T-helper 1 cell treated with Interleukin-12 subunit alpha and Interleukin-12 subunit beta and Interleukin-4 antibody, amounts not matched to agents 30 ng/mL and 1 ng/mL, for 36 hours (primary cell): ENCODE measurements at regions not wholly inside any gene's neighbourhood (a gene's known extent, or its start where the extent isn't known, plus 50 kb on each side); places are given as distances from the start of the nearest gene placed in this dataset.

Source experiments
- intact Hi-C: fragments of 100-400 bp; cut with micrococcal nuclease; formaldehyde crosslinking; loops from one replicate; pipeline ENCODE4 v1.15.1; 2024

GRCh38 chr4:31052519-31052918, 332.4 kb downstream of the PCDH7 start:
- intact Hi-C loops = no loop called here

DNA sequence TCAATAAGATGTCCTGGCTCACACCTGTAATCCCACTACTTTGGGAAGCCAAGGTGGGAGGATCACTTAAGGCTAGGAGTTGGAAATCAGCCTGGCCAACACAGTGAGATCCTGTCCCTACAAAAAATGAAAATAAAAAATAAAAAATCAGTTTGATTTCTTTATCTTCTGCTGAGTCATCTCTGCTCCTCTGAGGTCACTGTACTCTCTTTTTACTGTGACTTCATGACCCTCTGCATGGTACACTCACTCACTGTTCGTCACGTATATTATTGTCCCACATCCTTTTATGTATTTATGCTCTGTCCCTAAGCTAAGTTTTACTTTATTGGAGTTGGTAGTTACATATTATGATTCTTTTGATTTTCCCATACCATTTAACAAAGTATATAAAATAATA, 333.3 kb downstream of the PCDH7 start:
- intact Hi-C loops = no loop called here

DNA sequence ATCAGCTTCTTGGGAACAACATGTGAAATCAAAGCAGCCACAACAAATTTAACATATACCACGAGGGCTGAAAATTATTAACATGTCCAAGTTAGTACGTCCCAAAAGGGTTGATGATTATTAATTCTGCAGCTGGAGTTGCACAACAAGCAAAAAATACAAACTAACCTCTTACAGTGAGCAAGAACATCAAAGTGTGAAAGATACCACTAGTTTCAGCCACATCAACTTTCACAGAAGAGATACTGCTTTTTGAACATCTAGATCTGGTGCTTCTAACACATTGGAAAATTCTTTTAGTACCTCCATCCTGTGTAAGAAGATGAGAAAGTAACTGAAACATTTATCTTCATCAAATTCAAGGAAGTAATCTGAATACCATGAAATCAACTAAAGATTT, 334.1 kb downstream of the PCDH7 start:
- intact Hi-C loops = no loop called here

DNA sequence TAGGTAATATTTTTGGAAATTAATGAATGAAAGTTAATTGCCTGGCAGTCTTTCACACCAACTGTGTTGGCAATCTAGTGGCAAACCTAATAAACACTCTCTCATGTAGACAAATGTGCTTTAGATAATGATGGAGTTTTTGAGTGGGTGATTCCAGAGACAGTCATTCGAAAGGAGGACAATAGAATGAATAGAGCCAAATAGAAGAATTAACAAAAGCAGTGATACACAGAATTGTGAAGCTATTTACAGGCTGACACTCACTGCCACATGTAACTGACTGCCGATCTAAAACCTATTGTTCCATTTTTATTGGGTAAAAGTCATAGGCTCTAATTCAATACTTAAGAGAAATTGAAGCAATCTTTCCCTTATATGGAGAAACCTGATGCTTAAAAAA, 338.5 kb downstream of the PCDH7 start:
- intact Hi-C loops = no loop called here

GRCh38 chr4:31059753-31060522, 339.8 kb downstream of the PCDH7 start:
- intact Hi-C loops = no loop called here

DNA sequence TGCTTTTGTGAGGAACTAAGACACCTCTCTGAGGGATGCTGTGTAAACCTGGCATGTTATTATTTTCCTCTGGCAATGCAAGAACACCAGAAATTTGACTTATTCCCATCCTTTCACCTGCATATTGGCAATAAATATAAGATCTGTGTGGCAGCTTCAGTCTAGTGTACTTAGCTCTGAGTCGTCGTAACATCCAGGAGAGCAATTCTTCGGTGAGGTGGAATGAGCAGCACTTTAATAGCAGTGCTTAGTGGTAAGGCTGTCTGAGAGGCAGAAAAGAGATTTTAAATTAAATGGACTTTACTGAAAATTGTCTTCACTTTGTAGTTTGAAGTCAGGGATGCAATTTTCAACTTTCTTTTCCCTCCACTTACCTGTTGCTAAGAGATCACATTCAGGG, 344.9 kb downstream of the PCDH7 start:
- intact Hi-C loops = no loop called here

DNA sequence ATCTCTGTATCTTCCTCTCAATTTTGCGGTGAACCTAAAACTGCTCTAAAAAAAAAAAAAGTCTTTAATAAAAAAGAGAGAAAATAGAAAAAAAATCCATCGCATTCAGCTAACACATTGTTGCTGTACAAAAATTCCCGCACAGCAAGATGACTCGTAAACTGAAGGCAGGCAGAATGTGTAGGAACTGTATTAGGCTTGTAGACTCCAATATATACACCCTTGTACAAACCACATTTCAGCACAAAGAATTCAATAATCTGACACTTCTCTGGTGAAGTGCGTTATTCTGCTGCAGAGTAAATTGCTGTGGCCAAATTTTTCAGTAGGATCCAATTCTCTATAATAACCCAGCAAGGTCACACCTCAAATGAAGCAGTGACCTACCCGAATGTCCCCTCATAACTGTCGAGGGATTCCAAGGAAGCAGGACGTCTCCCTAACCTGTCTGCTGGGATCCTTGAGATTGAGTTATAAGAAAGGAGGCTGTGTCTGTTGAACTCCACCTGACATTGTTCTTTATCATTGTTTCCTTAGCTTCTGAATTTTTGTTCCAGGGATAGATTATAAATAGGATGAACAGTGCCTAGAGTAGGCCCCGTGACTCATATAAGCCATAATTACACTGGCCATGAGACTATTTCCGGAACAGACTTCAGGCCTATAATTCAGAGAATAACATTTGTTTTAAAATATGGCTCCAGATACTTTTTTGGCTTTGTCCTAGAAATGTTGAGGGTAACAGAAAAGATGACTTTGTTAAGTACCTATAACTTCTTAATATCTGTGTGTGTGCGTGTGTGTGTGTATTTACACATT, 348.3 kb downstream of the PCDH7 start:
- intact Hi-C loops = no loop called here

DNA sequence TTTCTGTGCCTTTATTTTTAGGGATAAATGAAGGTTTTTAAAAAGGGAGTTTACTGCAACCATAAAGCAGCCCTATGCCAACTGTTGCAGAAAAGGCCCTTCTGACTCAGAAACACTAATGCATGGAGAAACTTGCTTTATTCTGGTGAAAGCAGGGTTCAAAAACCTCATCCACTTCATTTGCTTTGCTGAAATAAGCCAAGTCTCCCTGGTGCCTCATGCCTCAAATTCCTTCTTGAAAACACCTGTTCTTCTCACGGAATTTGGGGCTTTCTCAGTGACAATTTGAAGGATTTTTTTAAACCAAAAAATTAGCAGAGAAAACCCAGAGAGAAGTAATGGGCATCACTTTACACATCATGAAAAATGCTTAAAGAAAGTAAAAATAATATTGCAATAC, 349.0 kb downstream of the PCDH7 start:
- intact Hi-C loops = no loop called here

GRCh38 chr4:31071508-31072486, 351.6 kb downstream of the PCDH7 start:
- intact Hi-C loops = no loop called here

- intact Hi-C loops = no loop called here
These were observed 355.8 kb downstream of the PCDH7 start for GRCh38 chr4:31075969-31076368.

- intact Hi-C loops = no loop called here
These were observed 358.5 kb downstream of the PCDH7 start for GRCh38 chr4:31078661-31079060.

DNA sequence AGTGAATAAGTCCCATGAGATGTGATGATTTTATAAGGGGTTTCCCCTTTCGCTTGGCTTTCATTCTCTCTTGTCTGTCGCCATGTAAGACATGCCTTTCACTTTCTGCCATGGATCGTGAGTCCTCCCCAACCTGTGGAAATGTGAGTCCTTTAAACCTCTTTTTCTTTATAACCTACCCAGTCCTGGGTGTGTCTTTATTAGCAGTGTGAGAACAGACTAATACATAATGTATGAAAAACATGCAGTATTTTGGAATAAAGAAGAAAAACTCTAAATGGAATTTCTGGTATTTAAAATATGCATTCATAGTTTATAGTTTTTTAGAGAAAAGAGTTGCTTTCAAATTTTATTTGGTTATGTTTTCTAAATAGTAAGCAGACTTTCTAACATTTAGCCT, 360.7 kb downstream of the PCDH7 start:
- intact Hi-C loops = no loop called here

DNA sequence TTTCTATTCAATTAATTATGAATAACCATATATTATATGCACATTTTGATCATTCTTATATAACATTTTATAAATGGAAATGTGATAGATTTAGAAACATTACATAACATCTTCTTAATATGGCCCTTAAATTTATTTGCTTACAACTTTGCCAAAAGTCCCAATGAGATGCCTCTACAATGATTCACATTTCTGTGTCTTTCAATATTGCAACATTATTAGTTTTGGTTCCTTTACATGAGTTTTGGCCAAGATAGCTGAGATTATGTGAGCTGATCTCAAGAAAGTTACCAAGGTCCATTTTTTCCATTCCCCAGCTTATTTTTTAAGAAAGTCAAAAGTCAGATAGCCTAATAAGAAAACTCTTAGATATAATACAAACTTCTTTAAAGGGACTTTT, 361.2 kb downstream of the PCDH7 start:
- intact Hi-C loops = no loop called here

GRCh38 chr4:31083456-31083855, 363.3 kb downstream of the PCDH7 start:
- intact Hi-C loops = no loop called here

DNA sequence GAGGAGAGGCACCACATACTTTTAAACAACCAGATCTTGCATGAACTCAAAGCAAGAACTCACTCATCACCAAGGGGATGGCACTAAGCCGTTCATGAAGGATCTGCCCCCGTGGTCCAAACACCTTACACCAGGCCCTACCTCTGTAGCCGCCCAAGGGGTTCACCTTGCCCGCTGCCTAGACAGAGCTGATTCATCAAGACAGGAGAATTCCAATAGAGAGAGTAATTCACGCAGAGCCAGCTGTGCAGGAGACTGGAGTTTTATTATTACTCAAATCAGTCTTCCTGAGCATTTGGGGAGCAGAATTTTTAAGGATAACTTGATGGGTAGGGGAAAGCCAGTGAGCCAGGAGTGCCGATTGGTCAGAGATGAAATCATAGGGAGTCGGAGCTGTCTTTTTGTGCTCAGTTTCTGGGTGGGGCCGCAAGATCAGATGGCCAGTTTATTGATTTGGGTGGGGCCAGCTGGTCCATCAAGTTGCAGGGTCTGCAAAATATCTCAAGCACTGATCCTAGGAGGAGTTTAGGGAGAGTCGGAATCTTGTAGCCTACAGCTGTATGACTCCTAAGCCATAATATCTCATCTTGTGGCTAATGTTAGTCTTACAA, 364.7 kb downstream of the PCDH7 start:
- intact Hi-C loops = no loop called here

DNA sequence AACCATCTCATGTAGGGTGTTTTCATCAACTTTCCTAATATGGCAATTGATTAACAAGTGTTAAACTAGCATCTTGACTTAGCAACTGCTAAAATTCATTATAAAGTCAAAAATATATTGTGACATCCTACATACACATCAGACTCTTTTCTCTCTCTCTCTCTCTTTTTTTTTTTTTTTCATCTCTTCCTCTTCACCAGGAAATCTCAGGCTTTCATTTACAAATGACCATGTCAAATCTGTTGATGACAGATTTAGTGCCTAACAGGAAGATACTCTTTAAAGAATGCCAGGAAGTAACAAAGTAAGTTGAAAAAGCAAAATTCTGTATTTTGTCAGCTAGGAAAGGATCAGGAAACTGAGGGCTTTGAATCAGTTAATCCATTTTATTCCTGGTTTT, 365.5 kb downstream of the PCDH7 start:
- intact Hi-C loops = no loop called here

- intact Hi-C loops = no loop called here
These were observed 366.7 kb downstream of the PCDH7 start for GRCh38 chr4:31086756-31087330.

DNA sequence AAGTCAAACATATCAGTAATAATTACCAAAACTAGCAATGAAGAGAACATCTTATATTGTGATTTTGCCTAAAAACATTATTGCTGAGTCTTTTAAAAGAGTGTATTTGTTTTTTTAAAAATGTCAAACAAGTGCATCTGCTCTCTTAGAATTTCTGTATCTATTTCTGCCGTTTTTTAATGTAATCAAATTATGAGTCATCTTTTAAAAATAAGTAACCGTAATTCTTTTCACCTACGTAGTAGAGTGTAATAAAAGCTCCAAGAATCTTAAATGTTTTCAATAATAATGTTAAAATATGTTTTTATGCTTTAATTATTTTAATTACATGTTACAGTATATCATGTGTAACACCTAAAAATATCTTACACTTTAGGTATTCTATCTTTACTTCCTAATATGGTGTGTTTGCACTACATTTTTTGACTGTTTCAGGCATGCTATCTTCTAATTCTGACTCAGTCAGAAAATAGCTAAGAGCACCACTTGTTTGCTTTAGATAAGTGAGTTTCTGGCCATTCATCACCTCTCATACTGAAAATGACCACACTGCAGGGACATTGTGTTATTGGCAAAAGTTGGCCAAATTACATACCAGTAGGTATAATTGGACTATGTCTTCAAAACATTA, 368.5 kb downstream of the PCDH7 start:
- intact Hi-C loops = no loop called here

DNA sequence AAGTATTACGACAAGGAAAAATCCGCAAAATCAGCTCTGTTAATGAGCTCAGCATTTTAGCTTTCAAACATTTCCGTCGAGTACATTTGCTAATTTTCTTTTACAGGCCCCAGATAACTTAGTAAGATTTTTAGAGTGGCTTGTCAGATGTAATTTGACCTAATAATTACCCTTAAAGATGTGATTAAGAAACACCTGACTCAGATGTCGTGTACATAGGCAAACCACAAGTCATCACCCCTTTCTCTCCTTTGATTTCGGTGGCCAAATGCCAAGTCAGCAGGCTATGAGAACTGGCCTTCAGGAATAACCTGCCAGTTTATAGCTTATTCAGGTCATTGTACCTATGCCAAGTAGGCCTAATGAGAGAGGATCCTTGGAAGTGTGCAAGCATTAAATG, 369.6 kb downstream of the PCDH7 start:
- intact Hi-C loops = no loop called here

- intact Hi-C loops = no loop called here
These were observed 374.3 kb downstream of the PCDH7 start for GRCh38 chr4:31094474-31094873.
